GM19328 (cell line): ENCODE measurements at regions not wholly inside any gene's neighbourhood (a gene's known extent, or its start where the extent isn't known, plus 50 kb on each side); places are given as distances from the start of the nearest gene placed in this dataset.
A peak's percentile ranks its signal among the peaks of the same experiment; 100 is the strongest.

ENCODE experiments used
- ATAC-seq: cut with Tn5 transposase; IDR thresholded peaks from one replicate; pipeline ENCODE4 v1.9.1; 2021; ENCODE audit warnings: mild to moderate bottlenecking, moderate library complexity; ENCODE audit not compliant: unreplicated experiment

DNA sequence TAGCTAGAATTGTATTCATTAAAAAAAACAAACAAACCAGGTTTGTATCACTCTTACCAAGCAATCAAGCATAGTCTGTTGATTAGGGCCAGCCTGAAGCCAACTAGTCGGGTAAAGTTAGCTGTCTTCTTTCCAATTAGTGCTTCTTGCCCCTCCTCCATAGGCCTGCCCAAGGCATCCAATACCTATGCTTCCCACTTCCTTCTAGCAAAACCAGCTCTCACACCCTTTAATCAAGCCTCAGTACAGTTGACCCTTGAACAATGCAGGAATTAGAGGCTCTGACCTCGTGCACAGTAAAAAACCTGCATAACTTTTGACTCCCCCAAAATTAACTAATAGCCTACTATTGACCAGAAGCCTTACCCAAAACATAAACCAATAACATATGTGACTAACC lies 119.1 kb upstream of the DTNBP1 start:
- ATAC-seq: no peak

DNA sequence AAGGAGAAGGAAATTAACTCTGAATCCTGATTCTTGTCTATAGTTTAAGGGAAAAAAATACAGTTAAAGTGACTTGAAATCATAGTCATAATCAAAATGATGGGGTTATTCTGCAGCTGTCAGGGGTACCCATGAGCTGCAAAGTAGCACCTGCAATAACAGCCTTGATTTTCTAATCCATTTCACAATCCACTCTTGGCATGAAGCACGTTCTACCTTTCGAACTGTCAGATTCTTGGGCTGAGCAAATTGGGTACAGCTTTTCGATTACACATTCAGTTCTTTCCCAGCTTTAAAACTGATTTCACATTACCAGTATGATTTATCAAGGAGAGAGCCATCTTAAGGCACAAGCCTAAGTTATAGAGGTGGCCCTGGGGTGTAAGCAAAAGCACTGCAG lies 118.5 kb upstream of the DTNBP1 start:
- ATAC-seq: no peak

DNA sequence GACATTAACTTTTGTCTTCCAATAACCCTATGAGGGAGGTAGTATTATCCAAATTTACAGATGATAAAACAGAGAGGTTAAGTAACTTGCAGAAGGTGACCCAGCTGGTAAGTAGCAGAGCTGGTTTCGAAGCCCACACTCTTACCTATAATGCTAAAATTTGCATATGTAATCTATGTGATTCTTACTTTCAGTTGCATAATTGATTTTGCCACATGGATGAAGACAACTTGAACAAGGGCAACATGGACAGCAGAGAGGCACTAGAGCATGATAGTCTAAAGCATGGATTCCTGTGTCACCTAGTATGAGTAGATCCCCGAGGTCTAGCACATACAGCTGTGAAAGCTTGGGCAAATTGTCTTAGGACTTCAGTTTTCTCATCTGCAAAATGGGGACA lies 117.6 kb upstream of the DTNBP1 start:
- ATAC-seq: no peak

DNA sequence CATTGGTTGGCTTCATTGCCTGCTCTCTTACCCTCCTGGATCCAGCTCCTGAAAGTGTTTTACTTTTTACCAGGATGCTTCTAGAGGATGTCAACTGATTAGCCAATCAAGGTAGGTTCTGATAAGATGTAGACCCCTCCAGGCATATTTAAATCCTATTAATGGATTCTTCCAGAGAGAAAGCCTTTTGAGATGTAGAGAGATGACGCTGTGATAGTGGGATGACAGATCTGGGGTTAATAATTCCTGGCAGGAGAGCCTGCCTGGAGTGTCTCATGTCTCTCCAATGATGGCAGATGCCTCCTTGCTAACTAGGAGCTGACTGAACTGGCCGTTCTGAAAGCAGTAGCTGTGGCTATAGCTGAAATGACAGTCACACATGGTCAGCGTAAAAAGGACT lies 116.9 kb upstream of the DTNBP1 start:
- no peak for ATAC-seq

DNA sequence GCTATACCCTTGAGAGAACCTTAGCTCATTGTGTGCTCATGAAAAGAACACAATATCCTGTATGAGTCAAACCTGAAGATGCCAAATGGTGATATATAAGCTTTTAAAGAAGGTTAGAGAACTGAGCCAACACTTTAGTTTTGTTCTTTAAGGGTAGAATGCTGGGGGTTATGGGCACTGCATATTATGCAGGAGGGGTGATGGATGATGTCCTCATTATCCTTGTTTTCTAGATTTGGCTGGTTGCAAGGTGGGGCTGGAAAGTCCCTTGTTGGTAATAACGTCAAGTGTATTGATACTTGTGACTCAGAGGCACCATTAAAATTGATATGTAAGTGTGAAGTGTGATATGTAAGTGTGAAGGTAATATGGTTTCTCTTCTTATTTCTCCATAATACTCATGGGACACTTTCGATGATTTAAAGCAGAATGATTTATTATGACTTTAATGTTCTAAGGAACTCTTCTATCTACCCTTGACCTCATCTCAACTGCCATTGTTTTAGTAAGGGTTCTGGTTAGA lies 113.7 kb upstream of the DTNBP1 start:
- ATAC-seq: no peak

DNA sequence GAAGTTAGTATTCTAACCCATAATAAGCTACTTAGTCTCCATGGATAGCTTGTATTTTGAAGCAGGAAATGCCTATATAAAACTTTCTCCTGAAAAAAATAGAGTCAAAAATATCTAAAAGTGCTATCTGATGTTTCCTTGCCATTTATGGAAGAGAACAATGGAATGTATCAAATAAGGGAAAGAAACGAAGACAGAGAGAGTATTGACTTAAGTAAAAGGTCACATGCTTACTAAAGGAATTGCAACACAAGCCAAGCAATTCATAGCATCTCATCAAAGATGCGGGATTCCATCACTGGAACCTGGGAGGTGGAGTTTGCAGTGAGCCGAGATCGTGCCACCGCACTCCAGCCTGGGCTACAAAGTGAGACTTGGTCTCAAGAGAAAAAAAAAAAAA lies 112.9 kb upstream of the DTNBP1 start:
- ATAC-seq: no peak

DNA sequence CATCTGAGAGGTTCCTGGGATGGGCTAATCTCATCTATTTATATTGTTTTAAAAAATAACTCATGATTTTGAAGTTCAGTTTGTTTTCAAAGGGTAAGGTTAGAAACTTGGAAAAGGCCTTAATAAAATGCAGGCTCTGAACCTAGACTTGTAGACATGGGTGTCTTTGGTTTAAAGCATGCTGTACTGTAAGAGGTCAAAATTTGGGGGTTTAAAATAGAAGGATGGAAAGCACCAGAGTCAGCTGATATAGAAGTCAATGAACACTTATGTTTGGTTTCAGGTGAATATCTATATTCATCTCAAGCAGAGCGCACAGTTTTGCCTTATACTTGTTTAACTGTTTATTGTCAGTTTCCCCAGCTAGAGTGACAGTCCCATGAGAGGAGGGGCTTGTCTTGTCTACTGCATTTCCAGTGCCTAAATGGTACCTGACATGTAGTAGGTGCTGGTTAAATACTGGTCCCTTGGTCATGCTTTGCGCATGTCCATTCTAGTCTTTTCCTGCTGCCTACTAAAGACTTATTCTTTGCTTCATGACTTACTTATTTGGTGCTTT lies 112.3 kb upstream of the DTNBP1 start:
- ATAC-seq: no peak

DNA sequence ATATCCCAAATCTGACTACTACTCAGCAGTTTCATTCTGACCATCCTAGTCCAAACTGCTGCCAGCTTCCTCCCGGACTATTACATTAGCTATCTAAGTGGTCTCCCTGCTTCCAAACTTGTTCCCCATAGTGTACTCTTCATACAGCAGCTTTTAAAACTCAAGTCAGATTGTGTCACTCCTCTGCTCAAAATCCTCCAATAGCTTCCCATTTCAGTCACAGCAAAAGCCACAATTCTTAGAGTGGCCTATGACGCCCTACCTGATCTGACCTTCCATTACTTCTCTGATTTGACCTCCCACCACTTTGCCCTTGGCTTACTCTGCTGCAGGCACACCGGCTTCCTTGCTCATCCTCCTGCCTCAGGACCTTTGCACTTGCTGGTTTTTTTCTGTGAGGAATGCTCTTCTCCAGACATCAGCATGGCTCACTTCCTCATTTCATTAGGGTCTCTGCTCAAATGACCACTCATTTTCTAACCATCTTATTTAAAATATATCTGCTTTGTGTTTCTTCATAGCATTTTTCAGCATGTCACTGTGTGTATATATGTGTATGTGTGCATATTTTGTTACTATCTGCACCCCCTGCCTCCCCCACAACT lies 111.1 kb upstream of the DTNBP1 start:
- ATAC-seq: no peak

DNA sequence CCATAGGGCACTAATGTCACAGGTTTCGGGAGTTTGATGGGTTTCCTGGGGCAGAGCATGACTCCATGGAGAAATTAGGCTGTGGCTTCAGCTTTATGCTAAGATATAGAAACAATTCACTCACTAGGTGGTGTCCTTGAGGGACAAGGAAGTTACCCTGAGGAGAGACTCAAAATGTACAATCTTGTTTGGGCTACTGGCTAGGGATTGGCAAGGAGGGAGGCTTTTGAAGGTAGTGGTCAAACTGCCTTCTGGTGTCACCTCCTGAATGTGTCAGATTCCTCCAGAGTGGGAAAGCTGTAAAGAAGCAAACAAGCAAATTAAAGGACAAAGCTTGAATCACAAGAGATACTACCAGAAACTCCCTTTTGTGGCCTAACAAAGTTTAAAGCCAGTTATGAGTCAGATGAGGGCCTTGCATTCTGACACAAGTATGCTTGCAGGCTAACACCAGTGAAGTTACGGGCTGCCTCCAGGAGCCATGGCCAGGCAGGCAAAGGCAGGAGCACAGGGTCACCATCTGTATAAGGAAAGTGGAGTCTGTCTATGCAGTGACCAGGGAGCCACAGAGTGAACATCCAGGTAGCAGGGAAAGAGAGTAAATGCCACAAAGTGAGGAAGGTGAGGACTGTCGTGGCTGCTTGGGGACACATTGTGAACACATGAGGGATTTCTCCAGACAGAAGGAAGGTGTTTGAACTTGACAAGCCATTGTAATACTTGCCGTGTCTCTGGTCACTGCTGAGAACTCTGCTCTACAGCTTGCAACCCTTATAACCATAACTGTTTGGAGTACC lies 107.7 kb upstream of the DTNBP1 start:
- ATAC-seq: peak; percentile 54

DNA sequence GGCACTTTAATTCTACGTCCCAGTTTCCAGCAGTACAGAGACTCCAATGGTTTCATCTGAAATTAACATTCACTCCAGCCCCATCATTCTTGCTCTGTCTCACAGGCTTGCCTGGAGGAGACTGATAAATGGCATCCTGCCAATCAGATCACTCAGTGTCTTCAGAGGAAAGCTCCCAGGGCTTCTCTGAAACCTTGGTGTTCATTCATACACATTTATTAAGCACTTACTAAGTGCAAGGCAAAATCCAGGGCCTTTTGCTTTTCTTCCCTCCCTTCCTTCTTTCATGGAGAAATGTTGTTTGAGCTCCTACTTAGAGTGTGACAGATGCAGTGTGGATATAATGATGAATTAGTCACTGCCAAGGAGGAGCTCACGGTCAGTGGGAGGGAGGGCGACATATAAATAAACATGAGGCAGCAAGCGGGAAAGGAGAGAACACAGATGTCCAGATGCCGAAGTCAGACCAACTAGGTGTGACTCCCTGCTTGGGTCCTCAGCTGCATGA lies 106.7 kb upstream of the DTNBP1 start:
- no peak for ATAC-seq

DNA sequence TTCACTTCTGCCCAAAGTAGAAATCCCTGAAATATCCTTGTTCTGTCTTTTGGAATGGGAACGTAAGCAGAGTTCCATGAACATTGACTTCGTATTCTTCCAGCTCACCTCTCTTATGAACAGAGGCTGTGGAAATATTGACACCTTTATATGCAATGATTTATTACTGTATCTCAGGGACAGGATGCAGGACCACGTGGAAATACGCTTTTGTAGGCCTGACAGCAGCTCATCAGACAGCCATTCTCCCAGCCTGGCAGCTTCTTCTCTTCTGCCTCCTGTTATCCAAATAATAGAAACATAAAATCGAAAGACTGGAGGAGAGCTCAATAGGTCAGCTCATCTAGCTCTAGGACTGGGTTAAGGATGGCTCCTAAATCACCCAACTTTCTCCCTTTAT lies 106.2 kb upstream of the DTNBP1 start:
- ATAC-seq: no peak

DNA sequence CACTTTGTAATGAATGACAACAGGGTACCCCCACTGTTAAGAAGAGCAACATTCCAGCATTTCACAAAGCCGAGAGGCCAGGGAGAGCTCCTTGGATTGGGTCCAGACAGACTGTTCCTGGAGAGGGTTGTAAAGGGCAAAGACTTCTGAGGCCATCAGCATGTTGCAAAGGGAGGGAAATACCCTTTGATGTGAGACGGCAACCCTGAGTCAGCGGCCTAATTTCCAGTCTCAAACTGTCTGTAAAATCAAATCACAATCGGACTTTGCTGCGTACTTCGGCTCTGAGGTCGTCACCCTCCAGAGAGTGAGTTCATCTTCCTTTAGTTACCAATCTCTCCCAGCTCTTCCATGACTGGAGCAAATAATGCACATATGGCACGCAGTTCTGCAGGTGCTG lies 101.0 kb upstream of the DTNBP1 start:
- ATAC-seq: no peak

DNA sequence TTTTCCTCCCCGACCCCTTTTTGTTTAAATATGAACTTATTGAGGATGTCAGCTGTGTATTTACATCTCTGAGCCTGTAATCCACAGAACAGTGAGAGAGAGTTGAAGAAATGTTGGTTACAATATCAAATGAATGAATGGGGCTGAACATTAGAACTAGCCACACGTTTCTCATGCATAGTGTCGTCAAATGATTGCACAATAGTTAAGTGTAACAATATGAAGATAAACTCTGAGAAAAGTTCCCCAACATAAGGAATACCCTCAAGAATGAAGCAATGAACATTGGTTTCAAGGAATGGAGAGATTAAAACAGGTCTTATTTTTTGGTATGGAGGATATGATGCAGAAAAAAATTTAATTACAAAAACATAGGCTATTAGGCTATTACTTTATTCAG lies 100.5 kb upstream of the DTNBP1 start:
- ATAC-seq: no peak

DNA sequence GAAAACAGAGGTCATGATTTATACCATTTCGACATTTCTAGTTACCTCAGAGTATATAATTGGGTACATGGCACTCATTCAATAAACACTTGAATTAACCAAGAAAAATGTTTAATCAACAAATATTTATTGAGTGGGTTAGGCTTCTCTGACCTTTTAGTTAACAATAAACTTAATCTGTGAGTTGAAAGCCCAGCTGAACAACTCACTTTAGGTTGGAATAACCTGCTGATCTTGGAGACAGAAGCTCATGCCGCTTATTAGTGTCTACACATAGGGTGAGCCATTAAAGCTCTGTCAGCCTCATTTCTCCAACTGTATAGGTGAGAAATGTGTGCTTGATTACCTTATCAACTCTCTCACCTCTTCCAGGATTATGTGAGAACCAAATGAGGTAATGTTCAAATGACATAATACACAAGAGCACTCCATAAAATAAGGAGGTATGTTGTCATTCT lies 98.2 kb upstream of the DTNBP1 start:
- no peak for ATAC-seq

DNA sequence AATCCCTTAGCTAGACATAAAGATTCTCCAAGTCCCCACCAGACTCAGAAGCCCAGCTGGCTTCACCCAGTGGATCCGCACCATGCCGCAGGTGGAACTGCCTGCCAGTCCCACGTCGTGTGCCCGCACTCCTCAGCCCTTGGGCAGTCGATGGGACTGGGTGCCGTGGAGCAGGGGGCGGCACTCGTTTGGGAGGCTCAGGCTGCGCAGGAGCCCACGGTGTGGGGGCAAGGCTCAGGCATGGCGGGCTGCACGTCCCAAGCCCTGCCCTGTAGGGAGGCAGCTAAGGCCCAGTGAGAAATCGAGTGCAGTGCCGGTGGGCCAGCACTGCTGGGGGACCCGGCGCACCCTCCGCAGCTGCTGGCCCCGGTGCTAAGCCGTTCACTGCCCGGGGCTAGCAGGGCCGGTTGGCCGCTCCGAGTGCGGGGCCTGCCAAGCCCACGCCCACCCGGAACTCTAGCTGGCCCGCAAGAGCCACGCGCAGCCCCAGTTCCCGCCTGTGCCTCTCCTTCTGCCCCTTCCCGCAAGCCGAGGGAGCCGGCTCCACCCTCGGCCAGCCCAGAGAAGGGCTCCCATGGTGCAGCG lies 95.9 kb upstream of the DTNBP1 start:
- no peak for ATAC-seq

DNA sequence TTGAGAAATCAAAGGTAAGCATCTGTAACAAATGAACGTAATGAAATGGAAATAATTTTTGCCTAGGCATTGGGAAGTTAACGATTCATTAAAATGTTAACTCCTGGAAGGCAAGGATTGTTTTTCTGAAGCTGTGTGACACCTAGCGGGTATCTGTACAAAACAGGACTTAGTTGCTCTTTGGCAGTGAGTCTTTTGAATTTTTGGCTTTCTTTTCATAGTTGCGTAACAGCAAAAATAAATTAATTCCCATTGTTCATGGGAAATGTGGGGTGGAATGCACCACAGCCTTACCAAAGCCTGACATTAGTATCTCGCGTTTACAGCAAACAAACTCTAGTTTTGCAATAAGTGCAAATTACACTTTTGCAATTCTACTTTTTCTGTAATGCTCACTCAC lies 92.7 kb upstream of the DTNBP1 start:
- ATAC-seq: no peak

DNA sequence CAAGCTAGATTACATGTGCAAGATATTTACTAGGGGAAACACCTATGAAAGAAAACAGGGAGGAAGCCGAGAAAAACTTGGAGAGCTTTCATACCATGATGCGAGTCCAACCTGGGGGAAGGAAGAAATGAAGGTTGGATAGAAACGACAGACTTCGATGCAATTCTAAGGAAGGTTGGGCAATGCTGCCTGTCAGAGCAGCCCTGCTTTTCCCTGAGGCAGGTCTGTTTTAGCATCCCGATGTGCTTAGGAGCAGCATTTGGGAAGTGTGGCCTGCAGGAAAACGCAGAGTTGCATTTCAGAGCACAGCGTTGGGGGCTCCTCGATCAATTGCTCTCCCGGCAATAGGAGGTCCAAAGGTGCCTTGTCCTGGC lies 91.9 kb upstream of the DTNBP1 start:
- ATAC-seq: no peak

DNA sequence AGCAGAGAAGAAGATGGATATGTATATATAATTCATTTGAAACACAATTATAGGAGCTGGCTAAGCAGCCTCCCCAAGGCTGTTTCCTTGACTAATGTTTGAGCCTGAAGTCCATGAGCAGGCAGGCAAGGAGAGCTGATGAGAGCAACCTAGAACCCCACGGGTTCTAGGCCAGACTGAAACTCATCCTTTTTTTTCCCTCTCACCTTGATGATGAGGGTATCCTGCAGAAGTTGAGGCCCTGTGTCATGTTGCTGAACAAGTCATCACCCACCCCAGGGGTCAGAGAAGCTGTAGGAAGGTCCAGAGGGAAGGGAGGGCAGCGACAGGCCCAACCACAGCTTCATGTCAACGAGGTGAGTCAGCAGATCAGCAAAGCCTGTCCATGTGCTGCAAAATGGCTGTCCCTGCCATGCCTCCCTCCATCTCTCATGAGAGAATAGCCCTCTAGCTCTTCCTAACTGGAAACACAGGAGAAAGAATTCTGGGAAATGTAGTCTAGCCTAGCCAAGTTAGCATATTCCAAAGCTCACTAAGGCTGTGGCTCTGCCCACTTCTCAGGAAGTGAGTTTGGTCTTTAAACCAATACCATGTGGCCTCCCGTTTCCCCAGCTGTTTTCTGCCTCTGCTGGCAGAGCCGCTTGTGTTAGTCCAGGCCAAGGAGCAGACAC lies 91.3 kb upstream of the DTNBP1 start:
- no peak for ATAC-seq

DNA sequence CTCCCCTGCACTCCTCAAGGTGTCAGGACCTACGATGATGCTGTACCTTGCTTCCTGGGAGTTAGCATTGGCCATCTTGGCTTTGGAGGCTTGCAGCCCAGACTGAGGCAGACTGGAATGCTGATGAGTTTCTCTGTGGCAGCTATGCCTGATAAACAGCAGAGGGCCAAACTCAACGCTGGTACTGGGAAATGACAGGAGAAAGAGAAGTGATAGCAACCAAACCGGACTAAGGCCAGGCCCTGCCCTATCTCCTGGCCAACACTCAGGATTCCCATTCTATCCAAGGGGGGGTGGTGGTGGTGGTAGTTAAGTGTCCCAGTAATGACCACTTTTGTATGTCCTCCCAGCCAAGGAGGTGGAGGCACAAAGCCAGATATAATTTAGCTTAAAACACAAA lies 90.0 kb upstream of the DTNBP1 start:
- no peak for ATAC-seq

DNA sequence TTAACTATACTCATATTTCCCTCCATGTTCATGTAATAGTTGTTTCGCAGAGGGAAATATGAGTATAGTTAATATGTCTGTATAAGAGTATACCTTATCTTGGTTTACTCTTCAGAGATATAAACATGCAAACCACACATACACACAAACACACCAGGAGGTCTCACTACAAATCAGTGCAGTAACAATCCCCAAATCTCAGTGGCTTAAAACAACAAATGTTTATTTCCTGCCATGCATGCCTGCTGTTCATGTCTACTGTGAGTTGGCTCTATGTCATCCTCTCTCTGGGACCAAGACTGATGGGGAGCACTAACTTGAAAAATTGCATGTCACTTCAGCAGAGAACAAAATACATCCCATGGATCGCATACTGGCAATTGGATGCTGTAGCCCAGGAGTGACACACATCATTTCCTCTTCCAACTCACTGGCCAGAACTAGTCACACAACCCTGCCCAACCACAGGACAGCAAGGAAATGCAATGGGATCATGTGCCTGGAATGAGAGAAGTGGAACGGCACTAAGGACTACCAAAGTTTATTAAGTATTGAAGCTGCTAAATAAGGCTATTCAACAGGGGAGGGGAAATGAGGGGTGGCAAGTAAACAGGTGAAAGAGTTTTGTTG lies 89.0 kb upstream of the DTNBP1 start:
- no peak for ATAC-seq

DNA sequence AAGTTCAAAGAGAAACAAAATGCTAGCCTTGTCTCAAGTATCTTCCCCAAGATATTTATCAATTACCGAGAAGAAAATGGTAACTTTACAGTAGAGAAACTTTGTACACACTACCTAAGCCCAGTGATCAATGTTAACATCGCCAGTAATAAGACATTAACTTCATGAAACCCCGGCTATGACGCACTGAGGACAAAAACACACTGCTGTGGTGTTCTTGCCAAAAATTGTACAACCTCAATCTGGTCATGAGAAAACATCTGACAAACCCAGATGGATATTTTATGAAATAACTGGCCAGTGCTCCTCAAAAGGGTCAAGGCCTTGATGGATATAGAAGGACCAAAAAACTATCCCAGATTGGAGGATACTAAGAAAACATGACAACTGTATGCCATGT lies 85.5 kb upstream of the DTNBP1 start:
- no peak for ATAC-seq
